ENCODE measurements at regions not wholly inside any gene's neighbourhood (a gene's known extent, or its start where the extent isn't known, plus 50 kb on each side); places are given as distances from the start of the nearest gene placed in this dataset.

GRCh38 chr12:22919883-22920282 is 294.9 kb downstream of the ETNK1 start:
- H3K27ac ChIP-seq = no peak overlapping the region
- TF ChIP-seq CTCF (IDR thresholded peaks at IDR 0.05) (no peak), ZFX (IDR thresholded peaks at IDR 0.05; ENCODE audit: borderline replicate concordance) (no peak)

GRCh38 chr12:22923768-22924167 is 298.8 kb downstream of the ETNK1 start:
- no peak overlapping the region for H3K27ac ChIP-seq
- TF ChIP-seq CTCF (IDR thresholded peaks at IDR 0.05) = no peak
- no peak for TF ChIP-seq ZFX (IDR thresholded peaks at IDR 0.05; ENCODE audit: borderline replicate concordance)

- H3K27ac ChIP-seq = no peak overlapping the region
- TF ChIP-seq CTCF (IDR thresholded peaks at IDR 0.05) (0 out of 2 replicates have a peak, but pooled peaks have one; percentile 21), ZFX (IDR thresholded peaks at IDR 0.05; ENCODE audit: borderline replicate concordance) (no peak)
These were observed 299.4 kb downstream of the ETNK1 start for GRCh38 chr12:22924391-22924790.

- no peak for TF ChIP-seq ZFX (IDR thresholded peaks at IDR 0.05; ENCODE audit: borderline replicate concordance)
These were observed 300.7 kb downstream of the ETNK1 start for GRCh38 chr12:22925623-22926022.

GRCh38 chr12:22932431-22932830 is 307.5 kb downstream of the ETNK1 start:
- H3K27ac ChIP-seq = no peak overlapping the region
- TF ChIP-seq ZFX (IDR thresholded peaks at IDR 0.05; ENCODE audit: borderline replicate concordance) (no peak), CTCF (IDR thresholded peaks at IDR 0.05) (no peak)

More at GRCh38 chr12:22925623-22926022, 300.7 kb downstream of the ETNK1 start:
- H3K27ac ChIP-seq = no peak overlapping the region

GRCh38 chr12:22935090-22935489 is 310.1 kb downstream of the ETNK1 start:
- no peak overlapping the region for H3K27ac ChIP-seq
- TF ChIP-seq ZFX (IDR thresholded peaks at IDR 0.05; ENCODE audit: borderline replicate concordance) (no peak), CTCF (IDR thresholded peaks at IDR 0.05) (no peak)

- H3K27ac ChIP-seq = no peak overlapping the region
- no peak for TF ChIP-seq CTCF (IDR thresholded peaks at IDR 0.05)
- TF ChIP-seq ZFX (IDR thresholded peaks at IDR 0.05; ENCODE audit: borderline replicate concordance) = no peak
These were observed 310.5 kb downstream of the ETNK1 start for GRCh38 chr12:22935501-22935900.

- TF ChIP-seq ZFX (IDR thresholded peaks at IDR 0.05; ENCODE audit: borderline replicate concordance) (no peak), CTCF (IDR thresholded peaks at IDR 0.05) (no peak)
- no peak overlapping the region for H3K27ac ChIP-seq
These were observed 313.4 kb downstream of the ETNK1 start for GRCh38 chr12:22938323-22938722.

Data from 22Rv1 (cell line).